Thoracic aorta (tissue), 2 donors: ENCODE measurements at regions not wholly inside any gene's neighbourhood (a gene's known extent, or its start where the extent isn't known, plus 50 kb on each side); places are given as distances from the start of the nearest gene placed in this dataset.

Experiments
- ATAC-seq: fragments of 150-250 bp; one replicate; pipeline ENCODE4 v1.8.0; 2017; ENCODE audit warnings: low read depth; ENCODE audit not compliant: insufficient number of reproducible peaks, low FRiP score
- DNase-seq: peaks from one replicate; pipeline ENCODE4 v3.0.0-alpha.2; 2020; ENCODE audit warnings: low spot score
- H3K27ac ChIP-seq, 2 donors: fragments of 200-600 bp; sonication (generic); 1 replicate in 1 of 2; 2 replicates in 1 of 2; pipeline ENCODE4 v1.5.1; 2016; ENCODE audit warnings: mild to moderate bottlenecking in 2 of 2, moderate library complexity in 2 of 2
- H3K27me3 ChIP-seq: fragments of 200-600 bp; sonication (generic); replicated peaks from 2 replicates; pipeline ENCODE4 v1.6.0; 2016; ENCODE audit warnings: mild to moderate bottlenecking; ENCODE audit not compliant: insufficient read depth
- H3K36me3 ChIP-seq: fragments of 200-600 bp; sonication (generic); one replicate; pipeline ENCODE4 v1.5.1; 2016
- H3K4me1 ChIP-seq, 2 donors: fragments of 200-600 bp; sonication (generic); 1 replicate in 1 of 2; 2 replicates in 1 of 2; pipeline versions ENCODE4 v1.5.1 to v1.6.0; 2016; ENCODE audit warnings: low read depth in 2 of 2, mild to moderate bottlenecking in 1 of 2; ENCODE audit not compliant: control insufficient read depth in 1 of 2
- H3K4me3 ChIP-seq: fragments of 200-600 bp; sonication (generic); 2 replicates; pipeline ENCODE4 v1.5.1; 2016; ENCODE audit warnings: mild to moderate bottlenecking
- H3K9me3 ChIP-seq: fragments of 200-600 bp; sonication (generic); 2 replicates; pipeline ENCODE4 v1.5.1; 2016
- TF ChIP-seq, protein P1 (sequence below): fragments of 200-600 bp; sonication (generic); IDR thresholded peaks from one replicate; pipeline ENCODE4 v1.5.1; 2019; ENCODE audit warnings: antibody characterized with exemption

DNA sequence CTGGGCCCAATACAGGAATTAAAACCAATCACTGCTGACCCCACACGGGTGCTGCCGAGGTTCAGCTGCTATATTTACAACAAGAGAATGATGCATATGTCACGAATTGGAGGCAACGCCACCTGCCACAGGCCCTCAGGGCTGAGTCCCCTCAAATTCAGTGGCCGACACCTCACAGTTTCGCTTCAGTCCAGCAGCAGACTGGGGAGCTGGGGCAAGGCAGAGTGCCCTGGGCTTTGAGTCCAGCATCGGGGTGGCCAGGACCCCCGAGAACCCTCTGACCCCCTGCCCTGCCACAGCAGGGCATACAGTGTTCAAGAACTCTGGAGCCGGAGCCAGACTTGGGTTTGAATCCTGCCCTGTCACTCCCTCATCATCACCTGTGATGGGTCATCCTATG lies 247.2 kb downstream of the CTTN start:
- H3K4me1 ChIP-seq: no peaks in the 10 kb centered on the region
- DNase-seq: no peak
- H3K36me3 ChIP-seq: no peaks in the 10 kb centered on the region
- H3K27ac ChIP-seq: no peak overlapping the region
- ATAC-seq: no peak
- no peaks in the 10 kb centered on the region for H3K27me3 ChIP-seq
- TF ChIP-seq, protein P1, sequence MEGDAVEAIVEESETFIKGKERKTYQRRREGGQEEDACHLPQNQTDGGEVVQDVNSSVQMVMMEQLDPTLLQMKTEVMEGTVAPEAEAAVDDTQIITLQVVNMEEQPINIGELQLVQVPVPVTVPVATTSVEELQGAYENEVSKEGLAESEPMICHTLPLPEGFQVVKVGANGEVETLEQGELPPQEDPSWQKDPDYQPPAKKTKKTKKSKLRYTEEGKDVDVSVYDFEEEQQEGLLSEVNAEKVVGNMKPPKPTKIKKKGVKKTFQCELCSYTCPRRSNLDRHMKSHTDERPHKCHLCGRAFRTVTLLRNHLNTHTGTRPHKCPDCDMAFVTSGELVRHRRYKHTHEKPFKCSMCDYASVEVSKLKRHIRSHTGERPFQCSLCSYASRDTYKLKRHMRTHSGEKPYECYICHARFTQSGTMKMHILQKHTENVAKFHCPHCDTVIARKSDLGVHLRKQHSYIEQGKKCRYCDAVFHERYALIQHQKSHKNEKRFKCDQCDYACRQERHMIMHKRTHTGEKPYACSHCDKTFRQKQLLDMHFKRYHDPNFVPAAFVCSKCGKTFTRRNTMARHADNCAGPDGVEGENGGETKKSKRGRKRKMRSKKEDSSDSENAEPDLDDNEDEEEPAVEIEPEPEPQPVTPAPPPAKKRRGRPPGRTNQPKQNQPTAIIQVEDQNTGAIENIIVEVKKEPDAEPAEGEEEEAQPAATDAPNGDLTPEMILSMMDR: no peak
- no peak overlapping the region for H3K4me3 ChIP-seq
- no peaks in the 10 kb centered on the region for H3K9me3 ChIP-seq

DNA sequence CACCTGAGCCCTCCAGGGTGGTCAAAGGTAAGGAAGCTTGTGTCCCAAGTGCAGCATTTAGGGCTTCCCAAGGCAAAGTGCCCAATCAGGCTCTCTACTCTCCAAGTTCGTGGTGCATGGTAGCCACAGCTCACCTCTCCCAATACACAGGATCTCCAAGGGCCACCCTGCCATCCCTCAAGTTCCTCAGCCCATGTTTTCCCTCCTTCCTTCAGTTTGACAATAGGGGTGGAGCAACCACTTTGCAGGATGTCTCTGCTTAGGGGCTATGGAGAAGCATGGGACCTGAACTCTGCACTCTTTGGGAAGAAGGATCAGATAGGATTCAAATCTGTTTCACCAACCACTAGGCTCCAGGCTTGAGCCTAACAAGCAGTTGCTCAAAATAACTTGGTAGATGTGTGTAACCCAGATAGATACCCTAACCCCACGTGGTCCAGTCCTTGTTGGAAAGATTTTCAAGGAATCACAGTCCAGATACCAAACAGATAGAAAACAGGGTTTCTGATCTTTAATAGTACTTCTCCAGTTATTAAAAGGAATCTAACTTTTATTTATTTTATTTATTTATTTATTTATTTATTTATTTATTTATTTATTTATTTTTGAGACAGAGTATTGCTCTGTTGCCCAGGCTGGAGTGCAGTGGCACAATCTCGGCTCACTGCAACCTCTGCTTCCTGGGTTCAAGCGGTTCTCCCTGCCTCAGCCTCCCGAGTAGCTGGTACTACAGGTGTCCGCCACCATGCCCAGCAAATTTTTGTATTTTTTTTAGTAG lies 248.1 kb downstream of the CTTN start:
- H3K27me3 ChIP-seq: no peaks in the 10 kb centered on the region
- ATAC-seq: no peak
- H3K27ac ChIP-seq: no peak overlapping the region

GRCh38 chr11:70647188-70648166 lies 249.1 kb downstream of the CTTN start:
- H3K4me1 ChIP-seq: no peaks in the 10 kb centered on the region
- no peaks in the 10 kb centered on the region for H3K9me3 ChIP-seq
- no peak for ATAC-seq
- no peaks in the 10 kb centered on the region for H3K27me3 ChIP-seq
- no peak overlapping the region for H3K27ac ChIP-seq
- H3K4me3 ChIP-seq: no peak overlapping the region
- H3K36me3 ChIP-seq: no peaks in the 10 kb centered on the region
- TF ChIP-seq, protein P1: no peak
- DNase-seq: no peak

More for the DNA sequence above, 248.1 kb downstream of the CTTN start:
- TF ChIP-seq, protein P1: no peak
- DNase-seq: no peak
- Histone ChIP-seq H3K4me1 (no peaks in the 10 kb centered on the region), H3K36me3 (no peaks in the 10 kb centered on the region), H3K9me3 (no peaks in the 10 kb centered on the region), H3K4me3 (no peak overlapping the region)

DNA sequence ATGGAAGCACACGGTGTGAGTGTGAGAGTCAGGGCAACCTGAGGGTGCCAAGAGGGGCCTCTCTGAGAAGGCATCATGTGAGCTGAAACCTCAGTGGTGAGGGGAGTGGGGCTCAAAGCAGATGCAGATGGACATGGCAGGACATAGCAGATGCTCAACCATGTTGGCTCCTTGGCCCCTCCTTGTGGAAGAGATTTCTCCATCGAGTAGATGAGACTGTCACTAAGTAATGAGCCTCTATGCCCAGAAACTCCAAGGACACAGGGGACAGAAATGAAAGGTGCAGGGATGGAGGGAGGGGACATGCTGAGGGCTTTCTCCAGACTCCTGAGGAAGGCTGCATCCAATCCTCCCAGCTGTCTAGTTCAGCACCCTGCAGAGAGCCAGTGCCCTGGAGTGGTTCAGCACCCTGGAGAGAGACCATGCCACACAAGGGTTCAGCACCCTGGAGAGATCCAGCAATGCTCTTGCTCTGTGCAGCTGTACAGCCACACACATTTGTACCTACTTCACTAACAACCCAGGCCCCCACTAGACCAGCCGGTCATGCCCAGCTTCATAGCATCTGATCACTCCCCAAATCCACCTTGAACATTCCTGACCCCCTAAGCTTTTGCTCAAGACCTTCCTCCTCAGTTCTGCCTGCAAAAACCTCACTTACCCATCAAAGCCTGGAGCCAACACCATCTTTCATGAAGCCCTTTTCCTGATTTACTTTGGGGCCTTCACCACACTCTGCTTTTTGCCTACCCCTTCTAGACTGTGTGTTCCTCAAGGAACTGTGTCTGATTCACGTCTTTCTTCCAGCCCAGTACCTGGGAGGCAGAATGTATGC lies 252.0 kb downstream of the CTTN start:
- ATAC-seq: no peak
- Histone ChIP-seq H3K36me3 (no peaks in the 10 kb centered on the region), H3K27ac (no peak overlapping the region), H3K4me1 (no peaks in the 10 kb centered on the region), H3K9me3 (no peaks in the 10 kb centered on the region), H3K4me3 (no peak overlapping the region), H3K27me3 (no peaks in the 10 kb centered on the region)
- TF ChIP-seq, protein P1: no peak
- no peak for DNase-seq
